Chondrocyte (in vitro differentiated cells): ENCODE measurements at regions not wholly inside any gene's neighbourhood (a gene's known extent, or its start where the extent isn't known, plus 50 kb on each side); places are given as distances from the start of the nearest gene placed in this dataset.

Source experiments
- DNase-seq: peaks from one replicate; pipeline ENCODE4 v3.0.0; 2021; ENCODE audit warnings: mixed read lengths, low spot score
- H3K27ac Mint-ChIP-seq: one replicate; pipeline ENCODE4 v1.8.0; 2021; ENCODE audit warnings: mild to moderate bottlenecking, moderate library complexity, mixed read lengths; ENCODE audit not compliant: unreplicated experiment
- H3K27me3 Mint-ChIP-seq: 2 replicates; pipeline ENCODE4 v1.8.0; 2021; ENCODE audit warnings: low read depth, mixed read lengths
- H3K36me3 Mint-ChIP-seq: 2 replicates; pipeline ENCODE4 v1.8.0; 2021; ENCODE audit warnings: low read depth, mixed read lengths
- H3K4me1 Mint-ChIP-seq: 2 replicates; pipeline ENCODE4 v1.8.0; 2021; ENCODE audit warnings: low read depth, mild to moderate bottlenecking, mixed read lengths
- H3K4me3 Mint-ChIP-seq: one replicate; pipeline ENCODE4 v1.8.0; 2021; ENCODE audit warnings: mild to moderate bottlenecking, moderate library complexity, mixed read lengths; ENCODE audit not compliant: unreplicated experiment
- H3K9me3 Mint-ChIP-seq: 2 replicates; pipeline ENCODE4 v1.8.0; 2021; ENCODE audit warnings: low read depth, mixed read lengths
- TF ChIP-seq, protein P1 (sequence below): fragments of 200-600 bp; sonication (generic); IDR thresholded peaks from 2 replicates; pipeline ENCODE4 v1.5.0; 2021; ENCODE audit warnings: antibody characterized with exemption, mild to moderate bottlenecking, moderate library complexity

DNA sequence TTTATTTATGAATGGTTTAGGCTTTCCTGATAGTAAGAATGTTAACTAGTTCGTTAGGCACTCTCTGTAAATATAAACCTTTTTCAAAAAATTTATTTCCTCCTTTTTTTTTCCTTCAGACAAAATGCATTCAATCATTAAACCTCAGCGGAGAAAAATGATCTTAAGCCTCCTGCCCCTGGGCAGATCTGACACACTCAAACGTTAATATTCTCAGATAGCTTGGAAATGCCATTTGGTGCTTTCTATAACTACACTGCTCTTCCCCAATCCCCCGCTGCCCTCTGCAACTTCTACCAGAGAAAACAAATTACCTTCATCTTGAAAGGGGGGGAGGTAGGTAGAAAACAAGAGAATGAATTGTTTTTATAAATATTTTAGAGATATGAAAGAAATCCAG is 521.2 kb downstream of the MED13L start:
- Mint-ChIP-seq H3K4me3 (no peak overlapping the region), H3K36me3 (no peaks in the 10 kb centered on the region), H3K27ac (no peak overlapping the region), H3K4me1 (no peaks in the 10 kb centered on the region), H3K27me3 (peaks cover 45% of the 10 kb centered on the region), H3K9me3 (no peaks in the 10 kb centered on the region)
- DNase-seq, result no peak
- TF ChIP-seq, protein P1, sequence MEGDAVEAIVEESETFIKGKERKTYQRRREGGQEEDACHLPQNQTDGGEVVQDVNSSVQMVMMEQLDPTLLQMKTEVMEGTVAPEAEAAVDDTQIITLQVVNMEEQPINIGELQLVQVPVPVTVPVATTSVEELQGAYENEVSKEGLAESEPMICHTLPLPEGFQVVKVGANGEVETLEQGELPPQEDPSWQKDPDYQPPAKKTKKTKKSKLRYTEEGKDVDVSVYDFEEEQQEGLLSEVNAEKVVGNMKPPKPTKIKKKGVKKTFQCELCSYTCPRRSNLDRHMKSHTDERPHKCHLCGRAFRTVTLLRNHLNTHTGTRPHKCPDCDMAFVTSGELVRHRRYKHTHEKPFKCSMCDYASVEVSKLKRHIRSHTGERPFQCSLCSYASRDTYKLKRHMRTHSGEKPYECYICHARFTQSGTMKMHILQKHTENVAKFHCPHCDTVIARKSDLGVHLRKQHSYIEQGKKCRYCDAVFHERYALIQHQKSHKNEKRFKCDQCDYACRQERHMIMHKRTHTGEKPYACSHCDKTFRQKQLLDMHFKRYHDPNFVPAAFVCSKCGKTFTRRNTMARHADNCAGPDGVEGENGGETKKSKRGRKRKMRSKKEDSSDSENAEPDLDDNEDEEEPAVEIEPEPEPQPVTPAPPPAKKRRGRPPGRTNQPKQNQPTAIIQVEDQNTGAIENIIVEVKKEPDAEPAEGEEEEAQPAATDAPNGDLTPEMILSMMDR, result no peak

DNA sequence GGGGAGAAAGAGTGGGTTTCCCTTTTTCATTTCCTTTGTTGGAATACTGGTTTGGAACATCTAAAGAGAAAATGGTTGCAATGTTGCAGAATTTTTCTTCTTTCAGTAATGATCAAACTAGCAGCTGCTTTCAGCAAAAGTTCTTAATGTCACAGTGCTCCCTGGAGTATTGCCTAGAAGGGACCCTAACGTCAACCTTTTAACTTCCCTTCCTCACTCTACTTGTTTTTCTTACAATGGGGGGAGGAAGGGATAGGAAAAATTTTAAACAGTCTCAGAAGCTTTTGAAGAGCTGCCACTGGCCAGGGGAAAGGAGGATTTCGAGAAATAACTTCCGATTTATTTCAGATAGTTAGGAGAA is 521.8 kb downstream of the MED13L start:
- TF ChIP-seq, protein P1, result no peak
- H3K4me1 Mint-ChIP-seq, result no peaks in the 10 kb centered on the region
- no peak overlapping the region for H3K27ac Mint-ChIP-seq
- no peaks in the 10 kb centered on the region for H3K36me3 Mint-ChIP-seq
- no peaks in the 10 kb centered on the region for H3K9me3 Mint-ChIP-seq
- H3K27me3 Mint-ChIP-seq, result peaks cover 42% of the 10 kb centered on the region
- H3K4me3 Mint-ChIP-seq, result no peak overlapping the region
- no peak for DNase-seq

DNA sequence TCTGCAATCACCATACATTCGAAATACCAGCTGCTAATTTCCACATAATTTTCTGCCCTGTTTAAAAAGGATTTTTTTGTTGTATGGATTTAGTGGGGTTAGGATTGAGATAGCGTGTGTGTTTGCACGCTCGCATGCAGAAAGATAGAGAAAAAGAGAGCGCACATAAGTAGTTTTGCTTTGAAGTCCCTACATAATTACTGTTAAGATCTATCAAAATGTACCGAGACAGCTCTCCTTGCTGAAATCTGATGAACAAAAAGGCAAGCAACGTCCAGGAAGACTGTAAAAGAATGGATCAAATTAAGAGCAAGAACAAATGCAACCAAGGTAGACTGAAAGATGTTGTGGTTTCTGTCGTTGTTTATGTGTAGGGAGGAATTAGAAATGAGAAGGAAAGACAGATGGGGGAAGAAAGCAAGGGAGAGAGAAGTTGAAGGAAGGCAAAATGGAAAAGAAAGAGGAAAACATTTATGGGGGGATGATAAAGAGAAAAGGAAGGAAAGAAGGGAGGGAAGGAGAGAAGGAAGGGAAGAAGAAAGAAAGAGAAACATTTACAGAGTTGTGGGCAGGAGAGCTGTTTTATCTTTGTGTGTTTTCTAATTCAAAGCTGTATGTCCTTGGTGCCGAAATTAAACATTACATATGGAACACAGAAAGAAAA is 522.3 kb downstream of the MED13L start:
- no peaks in the 10 kb centered on the region for H3K4me1 Mint-ChIP-seq
- TF ChIP-seq, protein P1, result no peak
- no peak overlapping the region for H3K4me3 Mint-ChIP-seq
- H3K27ac Mint-ChIP-seq, result no peak overlapping the region
- no peaks in the 10 kb centered on the region for H3K9me3 Mint-ChIP-seq
- H3K36me3 Mint-ChIP-seq, result no peaks in the 10 kb centered on the region
- no peak for DNase-seq
- peaks cover 44% of the 10 kb centered on the region for H3K27me3 Mint-ChIP-seq

DNA sequence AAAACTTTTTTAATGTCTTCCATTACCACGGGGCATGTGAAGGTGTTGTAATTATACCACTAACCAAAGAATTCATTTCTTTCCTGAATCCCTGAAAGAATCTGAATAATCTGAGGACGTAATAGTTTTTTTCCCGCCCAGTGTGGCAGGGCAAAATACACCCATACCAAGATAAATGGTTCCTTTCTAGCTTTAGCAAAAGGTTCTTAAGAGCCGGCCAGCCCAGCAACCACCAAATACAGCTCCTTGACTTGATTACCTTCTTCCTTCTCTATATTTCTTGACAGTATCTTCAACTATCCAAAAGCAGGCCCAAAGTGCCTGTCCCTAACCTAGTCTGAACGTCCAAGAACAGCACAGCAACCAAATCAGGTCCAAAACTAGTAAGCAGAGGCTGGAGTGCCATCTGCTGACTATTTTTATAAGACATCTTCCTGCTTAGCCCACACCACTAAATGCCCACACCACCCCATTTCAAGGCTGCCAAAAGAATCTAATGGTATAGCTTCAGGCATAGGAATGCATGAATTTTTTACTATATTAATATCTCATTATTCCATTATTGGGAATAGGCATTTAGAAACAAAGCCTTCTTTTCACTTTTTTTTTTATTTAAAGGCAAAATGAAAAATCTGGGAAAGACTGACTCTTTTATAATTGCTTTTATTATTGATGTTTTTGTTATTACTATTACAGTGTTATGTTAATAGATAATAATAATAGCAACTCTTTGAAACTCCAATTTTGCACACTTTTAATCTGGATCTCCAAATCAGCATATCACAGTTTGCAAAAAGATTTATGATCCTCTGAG is 524.4 kb downstream of the MED13L start:
- Mint-ChIP-seq H3K4me1 (no peaks in the 10 kb centered on the region), H3K9me3 (no peaks in the 10 kb centered on the region), H3K27ac (no peak overlapping the region), H3K36me3 (no peaks in the 10 kb centered on the region), H3K27me3 (peaks cover 42% of the 10 kb centered on the region), H3K4me3 (no peak overlapping the region)
- TF ChIP-seq, protein P1, result peak; percentile 91
- no peak for DNase-seq

DNA sequence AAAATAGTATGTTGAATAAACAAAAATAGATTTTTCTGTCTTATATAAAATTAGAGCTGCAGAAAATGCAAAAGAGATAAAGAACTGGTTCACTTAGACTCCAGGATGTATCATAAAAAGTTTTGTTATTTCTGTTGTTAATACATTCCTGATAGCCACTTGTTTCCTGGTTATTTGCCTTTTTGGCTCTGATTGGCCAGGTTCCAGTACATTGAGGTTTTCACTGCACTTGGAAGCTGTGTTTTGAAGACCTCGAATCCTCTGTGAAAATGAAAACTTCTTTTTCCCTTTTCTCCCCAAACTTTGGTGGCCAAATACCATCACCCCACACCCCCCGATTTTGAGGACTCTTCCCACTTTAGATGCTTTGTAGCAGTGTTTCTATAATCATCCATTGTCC is 525.3 kb downstream of the MED13L start:
- peaks cover 36% of the 10 kb centered on the region for H3K27me3 Mint-ChIP-seq

More for the DNA sequence above, 525.3 kb downstream of the MED13L start:
- H3K4me1 Mint-ChIP-seq, result no peaks in the 10 kb centered on the region
- H3K36me3 Mint-ChIP-seq, result no peaks in the 10 kb centered on the region
- no peak overlapping the region for H3K4me3 Mint-ChIP-seq
- TF ChIP-seq, protein P1, result no peak
- DNase-seq, result no peak
- no peak overlapping the region for H3K27ac Mint-ChIP-seq
- H3K9me3 Mint-ChIP-seq, result no peaks in the 10 kb centered on the region
